HG02610 (cell line): ENCODE measurements at regions not wholly inside any gene's neighbourhood (a gene's known extent, or its start where the extent isn't known, plus 50 kb on each side); places are given as distances from the start of the nearest gene placed in this dataset.
"Not testable (repeated sequence)": the region's sequence is repeated elsewhere in the genome, so short reads cannot be mapped to it uniquely, and the experiment has no call there.

Experiments used
- ATAC-seq: cut with Tn5 transposase; IDR thresholded peaks from one replicate; pipeline ENCODE4 v1.9.1; 2021; ENCODE audit warnings: mild to moderate bottlenecking, moderate library complexity; ENCODE audit not compliant: unreplicated experiment

DNA sequence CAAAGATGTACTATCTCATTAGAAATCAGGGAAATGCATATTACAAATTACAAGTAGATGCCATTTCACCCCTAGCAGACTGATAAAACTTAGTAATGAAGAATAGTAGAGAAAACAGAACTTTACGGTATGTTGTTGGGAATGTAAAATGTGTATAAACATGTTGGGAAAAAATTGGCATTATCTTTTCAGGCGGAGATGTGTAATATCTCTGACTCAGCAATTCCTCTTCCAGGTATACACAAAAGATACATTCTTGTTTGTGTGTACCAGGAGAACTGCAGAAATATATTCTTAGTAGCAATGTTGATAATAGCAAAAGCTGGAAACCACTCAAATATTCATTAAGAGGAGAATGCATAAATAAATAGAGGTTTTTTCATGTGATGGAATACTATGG lies 204.5 kb downstream of the LPIN1 start:
- no peak for ATAC-seq

GRCh38 chr2:11951492-11951891 lies 205.1 kb downstream of the LPIN1 start:
- ATAC-seq: not testable (repeated sequence)

DNA sequence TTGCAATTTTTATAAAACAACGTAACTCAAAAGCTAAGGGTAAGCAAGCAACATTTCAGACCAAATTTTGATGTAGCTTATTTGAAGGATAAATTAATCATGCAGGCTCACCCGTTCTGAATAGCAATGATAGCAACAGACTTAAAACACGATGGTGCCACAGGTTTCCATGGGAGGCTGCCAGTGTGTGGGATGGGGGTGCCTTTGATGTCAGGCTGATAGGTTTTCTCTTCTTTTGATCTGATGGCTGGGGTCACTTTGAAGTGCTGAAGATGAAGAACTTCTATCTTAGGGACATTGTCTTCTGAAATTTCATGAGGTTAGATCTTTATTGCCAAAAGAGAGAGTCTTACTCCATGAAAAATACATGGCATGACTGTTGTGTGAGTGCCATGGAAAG lies 206.8 kb downstream of the LPIN1 start:
- no peak for ATAC-seq

- ATAC-seq: no peak
Measured at GRCh38 chr2:11955314-11955713, 208.9 kb downstream of the LPIN1 start.

GRCh38 chr2:11955884-11956291 lies 209.5 kb downstream of the LPIN1 start:
- no peak for ATAC-seq

DNA sequence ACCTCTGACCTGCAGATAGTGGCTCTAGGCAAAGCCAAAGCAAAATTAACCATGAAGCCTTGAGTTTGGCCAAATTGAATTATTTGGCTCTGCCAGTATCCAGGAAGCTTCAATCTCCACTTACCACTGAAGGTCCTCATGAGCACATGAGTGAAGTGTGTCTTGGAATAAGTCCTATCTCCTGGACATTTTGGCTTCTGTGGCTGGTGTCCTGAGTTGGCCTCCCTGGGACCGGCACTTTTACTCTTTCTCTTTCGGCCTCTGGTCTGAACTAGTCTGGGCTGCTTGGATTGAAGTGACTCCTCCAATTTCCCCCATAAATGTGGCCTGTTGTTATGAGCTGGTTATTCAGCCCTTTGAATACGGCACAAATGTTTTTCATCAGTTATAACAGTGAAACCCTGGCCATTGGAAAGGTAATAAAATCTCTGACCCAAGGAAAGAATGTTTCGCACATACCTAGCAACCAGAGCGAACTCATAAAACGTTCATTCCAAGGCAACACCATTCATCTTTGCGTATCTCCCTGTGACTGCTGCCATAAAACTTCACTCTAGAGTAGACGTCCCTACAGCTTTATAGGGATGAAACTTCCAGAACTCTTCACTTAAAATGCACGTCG lies 216.4 kb downstream of the LPIN1 start:
- no peak for ATAC-seq

DNA sequence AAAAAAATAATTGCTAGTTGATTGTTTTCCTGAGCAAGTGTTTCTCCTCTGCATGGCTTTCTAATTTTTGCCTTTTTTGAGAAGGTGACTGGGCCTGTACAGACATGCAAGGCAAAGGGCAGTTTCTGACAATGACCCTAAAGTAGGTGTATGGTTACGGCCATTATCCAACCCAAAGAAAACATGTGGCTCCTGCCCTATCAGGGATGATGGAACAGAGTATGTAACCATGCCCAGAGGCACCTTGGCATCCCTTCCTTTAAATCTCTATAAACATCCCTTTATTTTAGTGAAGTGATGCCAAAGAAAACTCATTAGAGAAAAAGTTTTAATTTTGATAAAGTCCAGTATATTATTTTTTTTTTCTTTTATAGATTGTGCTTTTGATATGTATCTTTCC lies 217.5 kb downstream of the LPIN1 start:
- ATAC-seq: no peak

DNA sequence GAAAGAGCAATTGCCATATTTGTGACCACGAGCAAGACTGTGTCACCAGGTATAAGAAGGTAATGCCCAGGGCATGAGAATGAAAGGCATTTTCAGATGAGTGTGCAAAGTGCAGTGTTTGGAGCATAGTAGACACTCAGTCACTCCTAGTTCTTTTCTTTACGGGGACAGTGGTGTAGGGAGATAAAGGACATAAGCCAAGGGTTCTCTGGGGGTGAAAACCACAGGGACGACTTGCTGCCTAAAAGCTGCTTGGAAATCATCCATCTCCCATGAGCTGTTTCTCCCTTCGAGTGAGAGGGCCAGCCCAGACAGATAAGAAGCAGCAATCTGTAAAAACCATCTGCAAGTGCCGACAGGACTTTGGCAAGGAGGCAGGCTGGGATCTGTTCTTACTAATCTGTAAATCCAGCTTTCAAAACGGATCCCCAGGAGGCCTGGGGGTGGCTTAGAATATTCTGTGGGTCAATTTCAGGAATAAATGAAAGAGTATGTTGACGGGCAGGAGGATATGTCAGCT lies 221.6 kb downstream of the LPIN1 start:
- ATAC-seq: no peak

- ATAC-seq: no peak
Measured at GRCh38 chr2:11968521-11968920, 222.1 kb downstream of the LPIN1 start.

- no peak for ATAC-seq
Measured at GRCh38 chr2:11969774-11970173, 223.3 kb downstream of the LPIN1 start.

DNA sequence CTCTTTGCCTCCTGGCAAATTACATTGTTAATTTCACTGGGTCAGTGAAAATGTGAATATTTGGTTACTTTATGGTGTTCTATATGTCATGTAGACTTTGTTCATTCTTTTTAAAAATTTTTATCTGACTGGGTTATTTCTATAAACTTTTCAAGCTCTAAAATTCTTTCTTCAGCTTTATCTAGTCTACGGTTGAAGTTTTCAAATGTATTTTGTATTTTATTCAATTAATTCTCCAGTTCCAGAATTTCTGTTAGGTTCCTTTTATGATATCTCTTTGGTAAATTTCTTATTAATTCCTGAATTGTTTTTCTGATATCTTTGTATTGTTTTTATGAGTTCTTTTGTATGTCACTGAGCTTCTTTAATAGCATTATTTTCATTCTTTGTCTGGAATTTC lies 228.1 kb downstream of the LPIN1 start:
- no peak for ATAC-seq

- no peak for ATAC-seq
Measured at GRCh38 chr2:11975373-11975772, 228.9 kb downstream of the LPIN1 start.

GRCh38 chr2:11976073-11976472 lies 229.6 kb downstream of the LPIN1 start:
- no peak for ATAC-seq

- ATAC-seq: peak; percentile 79
Measured at GRCh38 chr2:11977766-11978524, 231.5 kb downstream of the LPIN1 start.

DNA sequence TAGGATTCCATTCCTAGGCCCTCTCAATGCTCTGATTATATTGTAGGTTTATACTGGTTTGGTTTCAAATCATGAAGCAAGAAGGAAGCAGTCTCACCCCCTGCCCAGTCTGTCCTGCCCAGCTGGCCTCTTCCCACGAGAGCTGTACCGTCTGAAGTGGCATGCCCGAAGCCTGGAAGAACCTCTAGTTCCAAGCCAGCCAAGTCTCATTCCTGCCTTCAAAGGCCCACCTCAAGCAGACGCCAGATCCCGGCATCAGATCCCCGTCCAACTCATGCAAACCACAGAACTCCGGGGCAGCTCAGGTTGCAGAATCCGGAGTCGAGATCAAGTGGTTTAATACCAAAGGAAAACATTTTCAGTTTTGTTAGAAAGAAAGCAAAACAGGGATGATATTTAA lies 234.4 kb downstream of the LPIN1 start:
- no peak for ATAC-seq

DNA sequence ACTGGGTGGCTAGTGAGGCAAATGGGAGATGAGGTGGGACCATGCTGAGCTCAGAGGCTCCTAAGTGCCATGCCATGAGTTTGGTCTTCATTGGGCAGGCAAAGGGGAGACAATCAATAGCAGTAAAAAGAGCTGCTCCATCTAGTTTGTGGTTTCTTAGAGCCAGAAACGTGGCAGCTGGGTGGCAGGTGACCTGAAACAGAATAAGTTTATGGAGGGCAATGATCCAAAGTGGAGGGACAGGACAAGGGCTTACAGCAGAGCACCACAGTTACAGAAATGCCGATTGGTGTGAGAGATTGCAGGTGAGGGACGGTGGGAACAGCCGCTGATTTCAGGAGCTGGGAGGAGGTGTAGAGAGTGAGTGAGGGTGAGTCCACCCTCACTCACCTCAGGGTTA lies 237.0 kb downstream of the LPIN1 start:
- ATAC-seq: no peak

DNA sequence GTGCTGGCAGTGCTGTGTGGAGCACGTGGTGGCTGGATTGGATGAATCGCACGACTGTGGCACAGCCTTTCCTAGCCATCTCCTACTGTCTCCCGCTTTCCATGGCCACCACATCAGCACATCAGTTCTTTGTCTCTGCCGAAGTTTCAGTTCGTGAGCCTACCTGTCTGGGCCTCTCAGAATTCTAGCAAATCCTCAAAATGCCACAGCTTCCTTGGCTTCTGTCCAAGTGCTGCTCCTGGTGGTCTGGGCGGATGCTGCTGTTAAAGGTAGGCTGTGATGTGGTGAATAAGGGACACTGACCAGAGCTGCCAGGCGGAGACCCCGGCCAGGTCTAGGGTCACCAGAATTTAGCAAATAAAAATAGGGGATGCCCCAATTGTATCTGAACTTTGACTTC lies 237.4 kb downstream of the LPIN1 start:
- no peak for ATAC-seq

- ATAC-seq: no peak
Measured at GRCh38 chr2:11984316-11985158, 238.1 kb downstream of the LPIN1 start.

DNA sequence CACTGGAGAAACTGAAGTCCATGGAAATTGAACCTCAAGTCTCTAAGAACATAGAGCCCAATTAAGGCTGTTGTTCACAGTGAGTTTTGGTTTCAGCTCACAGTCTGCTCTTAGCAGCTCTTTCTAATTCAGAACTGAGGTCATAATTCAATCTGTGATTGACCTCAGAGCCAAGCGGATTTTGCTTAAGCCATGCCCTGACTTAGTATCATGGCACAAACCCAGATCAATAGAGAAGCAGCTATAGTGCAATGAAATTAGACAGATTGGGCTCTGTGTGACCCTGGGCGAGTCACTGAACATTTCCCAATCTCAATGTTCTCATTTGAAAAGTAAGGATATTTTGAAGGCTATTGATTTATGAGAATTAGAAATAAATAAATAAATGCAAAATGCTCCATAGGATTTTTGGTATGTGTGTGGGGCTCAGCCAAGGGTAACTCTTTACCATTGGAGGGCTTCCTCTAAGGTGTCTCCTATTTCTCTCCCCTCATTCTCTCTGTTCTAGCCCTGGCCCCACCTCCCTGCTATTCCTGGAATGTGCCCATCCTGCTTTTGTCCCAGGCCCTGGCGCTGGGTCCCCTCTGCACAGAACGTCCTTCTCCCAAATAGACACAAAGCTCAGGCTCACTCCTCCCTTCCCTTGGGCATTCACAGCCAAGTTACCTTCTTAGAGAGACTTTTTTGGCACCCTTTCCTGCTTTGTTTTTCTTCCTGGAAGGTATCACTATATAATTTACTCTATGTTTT lies 239.6 kb downstream of the LPIN1 start:
- no peak for ATAC-seq

DNA sequence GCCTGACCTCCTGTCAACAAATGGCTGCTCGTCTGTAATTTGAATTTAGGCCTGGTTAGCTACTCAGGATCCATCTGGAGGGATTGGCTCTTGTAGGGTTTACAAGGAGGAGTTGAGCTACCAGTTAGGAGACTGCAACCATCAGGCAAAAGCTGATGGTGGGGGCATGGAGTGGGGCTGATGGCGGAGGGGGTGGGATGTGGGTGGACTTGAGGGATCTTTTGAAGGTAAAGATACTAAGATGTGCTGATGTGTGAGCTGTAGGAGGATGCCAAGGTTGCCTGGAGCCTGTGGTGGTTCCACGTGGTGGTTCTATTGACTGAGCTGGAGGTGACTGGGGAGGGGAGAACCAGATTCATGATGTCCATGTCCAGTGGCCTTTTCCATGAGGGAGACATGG lies 240.7 kb downstream of the LPIN1 start:
- no peak for ATAC-seq
